ENCODE measurements at regions not wholly inside any gene's neighbourhood (a gene's known extent, or its start where the extent isn't known, plus 50 kb on each side); places are given as distances from the start of the nearest gene placed in this dataset.

- TF ChIP-seq, protein P1, sequence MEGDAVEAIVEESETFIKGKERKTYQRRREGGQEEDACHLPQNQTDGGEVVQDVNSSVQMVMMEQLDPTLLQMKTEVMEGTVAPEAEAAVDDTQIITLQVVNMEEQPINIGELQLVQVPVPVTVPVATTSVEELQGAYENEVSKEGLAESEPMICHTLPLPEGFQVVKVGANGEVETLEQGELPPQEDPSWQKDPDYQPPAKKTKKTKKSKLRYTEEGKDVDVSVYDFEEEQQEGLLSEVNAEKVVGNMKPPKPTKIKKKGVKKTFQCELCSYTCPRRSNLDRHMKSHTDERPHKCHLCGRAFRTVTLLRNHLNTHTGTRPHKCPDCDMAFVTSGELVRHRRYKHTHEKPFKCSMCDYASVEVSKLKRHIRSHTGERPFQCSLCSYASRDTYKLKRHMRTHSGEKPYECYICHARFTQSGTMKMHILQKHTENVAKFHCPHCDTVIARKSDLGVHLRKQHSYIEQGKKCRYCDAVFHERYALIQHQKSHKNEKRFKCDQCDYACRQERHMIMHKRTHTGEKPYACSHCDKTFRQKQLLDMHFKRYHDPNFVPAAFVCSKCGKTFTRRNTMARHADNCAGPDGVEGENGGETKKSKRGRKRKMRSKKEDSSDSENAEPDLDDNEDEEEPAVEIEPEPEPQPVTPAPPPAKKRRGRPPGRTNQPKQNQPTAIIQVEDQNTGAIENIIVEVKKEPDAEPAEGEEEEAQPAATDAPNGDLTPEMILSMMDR (conservative IDR thresholded peaks at IDR 0.05; ENCODE audit: low read depth in 2 of 2): no peak
- TF ChIP-seq, protein P2, sequence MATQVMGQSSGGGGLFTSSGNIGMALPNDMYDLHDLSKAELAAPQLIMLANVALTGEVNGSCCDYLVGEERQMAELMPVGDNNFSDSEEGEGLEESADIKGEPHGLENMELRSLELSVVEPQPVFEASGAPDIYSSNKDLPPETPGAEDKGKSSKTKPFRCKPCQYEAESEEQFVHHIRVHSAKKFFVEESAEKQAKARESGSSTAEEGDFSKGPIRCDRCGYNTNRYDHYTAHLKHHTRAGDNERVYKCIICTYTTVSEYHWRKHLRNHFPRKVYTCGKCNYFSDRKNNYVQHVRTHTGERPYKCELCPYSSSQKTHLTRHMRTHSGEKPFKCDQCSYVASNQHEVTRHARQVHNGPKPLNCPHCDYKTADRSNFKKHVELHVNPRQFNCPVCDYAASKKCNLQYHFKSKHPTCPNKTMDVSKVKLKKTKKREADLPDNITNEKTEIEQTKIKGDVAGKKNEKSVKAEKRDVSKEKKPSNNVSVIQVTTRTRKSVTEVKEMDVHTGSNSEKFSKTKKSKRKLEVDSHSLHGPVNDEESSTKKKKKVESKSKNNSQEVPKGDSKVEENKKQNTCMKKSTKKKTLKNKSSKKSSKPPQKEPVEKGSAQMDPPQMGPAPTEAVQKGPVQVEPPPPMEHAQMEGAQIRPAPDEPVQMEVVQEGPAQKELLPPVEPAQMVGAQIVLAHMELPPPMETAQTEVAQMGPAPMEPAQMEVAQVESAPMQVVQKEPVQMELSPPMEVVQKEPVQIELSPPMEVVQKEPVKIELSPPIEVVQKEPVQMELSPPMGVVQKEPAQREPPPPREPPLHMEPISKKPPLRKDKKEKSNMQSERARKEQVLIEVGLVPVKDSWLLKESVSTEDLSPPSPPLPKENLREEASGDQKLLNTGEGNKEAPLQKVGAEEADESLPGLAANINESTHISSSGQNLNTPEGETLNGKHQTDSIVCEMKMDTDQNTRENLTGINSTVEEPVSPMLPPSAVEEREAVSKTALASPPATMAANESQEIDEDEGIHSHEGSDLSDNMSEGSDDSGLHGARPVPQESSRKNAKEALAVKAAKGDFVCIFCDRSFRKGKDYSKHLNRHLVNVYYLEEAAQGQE (IDR thresholded peaks at IDR 0.05; ENCODE audit: unreplicated experiment): no peak
- TF ChIP-seq EZH2 (IDR thresholded peaks at IDR 0.05; ENCODE audit: low read depth, unreplicated experiment): no peak
- TF ChIP-seq POLR2AphosphoS5 (IDR thresholded peaks at IDR 0.05; ENCODE audit: low read depth): no peak
- TF ChIP-seq EZH2phosphoT487 (IDR thresholded peaks at IDR 0.05; ENCODE audit: unreplicated experiment): no peak
- TF ChIP-seq ZNF331 (CRISPR knock-in tag; IDR thresholded peaks at IDR 0.05; ENCODE audit: low read depth): no peak
- no peak for TF ChIP-seq CREB1 (CRISPR knock-in tag; IDR thresholded peaks at IDR 0.05; ENCODE audit: low read depth)
- no peak for TF ChIP-seq ZNF114 (CRISPR knock-in tag; IDR thresholded peaks at IDR 0.05)
- TF ChIP-seq JUNB (IDR thresholded peaks at IDR 0.05; ENCODE audit: unreplicated experiment): no peak
- no peak for TF ChIP-seq STAT1 (IDR thresholded peaks at IDR 0.05; ENCODE audit: unreplicated experiment)
- no peak for TF ChIP-seq NANOG (IDR thresholded peaks at IDR 0.05; ENCODE audit: borderline replicate concordance)
These were observed 73.6 kb upstream of the ZNF184 start for GRCh38 chr6:27546522-27546921.
